ENCODE measurements at regions not wholly inside any gene's neighbourhood (a gene's known extent, or its start where the extent isn't known, plus 50 kb on each side); places are given as distances from the start of the nearest gene placed in this dataset.

DNA sequence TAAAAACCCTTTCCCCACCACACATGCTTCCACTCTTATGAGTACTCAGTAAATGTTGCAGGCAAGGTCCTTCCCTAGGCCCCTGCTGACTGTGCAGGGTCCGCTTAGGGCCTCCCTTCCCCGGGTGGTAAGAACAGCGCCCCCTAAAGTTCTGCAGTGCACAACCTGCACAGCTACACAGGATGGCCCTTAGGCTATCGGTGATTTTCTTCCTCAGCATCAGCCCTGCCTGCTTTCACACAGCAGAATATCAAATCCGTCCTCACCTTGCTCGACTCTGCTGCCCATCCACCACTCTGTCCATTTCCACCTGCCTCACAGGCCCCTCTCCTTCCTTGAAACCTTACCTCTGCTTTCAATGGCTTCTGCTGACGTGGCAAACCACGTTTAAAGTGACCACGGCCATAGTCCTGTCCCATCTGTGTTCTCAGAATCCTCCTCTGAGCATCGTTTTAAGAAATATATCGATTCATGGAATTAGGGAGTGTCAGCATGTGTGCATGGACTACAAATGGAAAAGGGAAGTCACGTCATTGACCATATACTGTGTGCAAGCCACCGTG lies 51.4 kb upstream of the TMEM132E start:
- DNase-seq (no peak), ATAC-seq (ENCODE audit: low read depth in 2 of 2) (no peak)
- H3K27me3 Mint-ChIP-seq, result peaks cover 38 to 63% (median 43%) of the 10 kb centered on the region in 3 donors
- no peaks in the 10 kb centered on the region for H3K4me1 Mint-ChIP-seq
- no peaks in the 10 kb centered on the region for H3K9me3 Mint-ChIP-seq
- H3K4me3 Mint-ChIP-seq, result no peak overlapping the region
- no peaks in the 10 kb centered on the region for H3K36me3 Mint-ChIP-seq
- no peak overlapping the region for H3K27ac Mint-ChIP-seq

GRCh38 chr17:34527136-34527907 lies 52.1 kb upstream of the TMEM132E start:
- Mint-ChIP-seq H3K4me1 (no peaks in the 10 kb centered on the region), H3K4me3 (no peak overlapping the region), H3K27me3 (peaks cover 32 to 57% (median 43%) of the 10 kb centered on the region in 3 donors), H3K27ac (no peak overlapping the region), H3K36me3 (no peaks in the 10 kb centered on the region), H3K9me3 (no peaks in the 10 kb centered on the region)
- DNase-seq, result no peak
- ATAC-seq (ENCODE audit: low read depth in 2 of 2), result no peak

DNA sequence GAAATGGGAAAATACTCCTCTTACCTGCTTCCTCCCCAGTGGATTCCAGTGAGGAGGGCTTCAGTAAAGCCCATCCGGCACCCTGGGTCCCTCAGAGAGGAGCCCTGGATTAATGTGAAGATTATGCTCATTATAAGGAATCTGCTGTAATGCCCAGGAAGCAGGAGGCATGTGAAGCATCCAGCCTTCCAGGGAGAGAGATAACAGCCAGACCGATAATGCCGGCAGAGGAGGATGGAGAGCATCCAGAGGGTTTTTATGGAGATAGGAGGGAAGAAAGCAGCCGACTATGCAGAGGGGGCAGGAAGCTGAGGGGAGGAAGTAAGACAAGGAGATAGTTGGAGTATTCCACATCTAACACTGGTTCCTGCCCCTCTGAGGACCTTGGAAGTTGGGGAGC lies 53.7 kb upstream of the TMEM132E start:
- Mint-ChIP-seq H3K27ac (no peak overlapping the region), H3K4me1 (no peaks in the 10 kb centered on the region), H3K9me3 (no peaks in the 10 kb centered on the region), H3K36me3 (no peaks in the 10 kb centered on the region), H3K4me3 (no peak overlapping the region), H3K27me3 (peaks cover 25 to 49% (median 35%) of the 10 kb centered on the region in 3 donors)
- no peak for ATAC-seq (ENCODE audit: low read depth in 2 of 2)
- no peak for DNase-seq

DNA sequence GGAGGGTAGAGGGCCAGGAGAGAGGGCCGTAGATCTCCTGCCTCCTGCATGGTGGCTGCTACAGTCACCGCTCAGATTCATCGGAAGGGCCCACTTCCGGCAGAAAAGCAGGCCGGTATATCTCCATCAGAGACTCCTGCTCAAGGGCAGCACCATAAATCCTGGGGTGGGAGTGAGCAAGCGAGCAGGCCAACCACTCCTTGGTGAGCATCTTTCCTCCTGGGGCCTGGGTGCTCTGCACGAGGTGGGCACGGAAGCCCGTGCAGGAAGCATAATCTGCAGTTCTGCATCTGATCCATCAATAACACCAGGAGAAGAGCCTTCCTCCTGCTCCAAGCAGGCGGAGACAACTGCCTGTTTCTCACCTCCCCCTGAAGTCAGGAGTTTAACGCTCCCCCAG lies 57.4 kb upstream of the TMEM132E start:
- H3K4me3 Mint-ChIP-seq, result no peak overlapping the region
- peaks cover 5 to 36% (median 17%) of the 10 kb centered on the region in 3 donors for H3K27me3 Mint-ChIP-seq
- H3K4me1 Mint-ChIP-seq, result no peaks in the 10 kb centered on the region
- no peaks in the 10 kb centered on the region for H3K9me3 Mint-ChIP-seq
- ATAC-seq (ENCODE audit: low read depth in 2 of 2), result no peak
- no peak overlapping the region for H3K27ac Mint-ChIP-seq
- no peak for DNase-seq
- no peaks in the 10 kb centered on the region for H3K36me3 Mint-ChIP-seq

GRCh38 chr17:34519282-34519681 lies 60.1 kb upstream of the TMEM132E start:
- Mint-ChIP-seq H3K9me3 (no peaks in the 10 kb centered on the region), H3K36me3 (no peaks in the 10 kb centered on the region), H3K4me1 (no peaks in the 10 kb centered on the region), H3K27ac (no peak overlapping the region), H3K27me3 (peaks cover 12 to 40% (median 30%) of the 10 kb centered on the region in 3 donors), H3K4me3 (no peak overlapping the region)
- ATAC-seq (ENCODE audit: low read depth in 2 of 2) (no peak), DNase-seq (no peak)

DNA sequence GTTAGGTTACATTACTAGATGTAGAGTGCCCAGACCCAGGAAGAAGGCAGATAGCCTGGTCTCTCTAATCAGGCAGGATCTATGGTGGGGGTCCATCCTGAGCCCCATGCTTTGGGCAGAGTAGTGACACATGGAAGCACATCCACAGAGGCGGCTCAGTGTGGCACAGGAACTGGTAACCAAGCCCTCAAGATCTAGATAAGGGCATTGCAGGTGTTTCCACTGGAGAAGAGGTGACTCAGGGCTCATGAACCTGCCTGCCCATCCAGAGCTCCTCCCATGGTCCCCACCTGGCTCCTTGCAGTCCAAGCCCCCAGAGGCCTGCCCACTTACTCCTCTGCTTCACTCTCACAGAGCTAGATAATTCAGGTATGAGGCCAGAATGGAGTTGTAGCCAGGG lies 62.0 kb upstream of the TMEM132E start:
- ATAC-seq (ENCODE audit: low read depth in 2 of 2), result no peak
- Mint-ChIP-seq H3K27me3 (peaks cover 12 to 45% (median 37%) of the 10 kb centered on the region in 3 donors), H3K9me3 (no peaks in the 10 kb centered on the region), H3K27ac (no peak overlapping the region), H3K4me3 (no peak overlapping the region), H3K4me1 (no peaks in the 10 kb centered on the region), H3K36me3 (no peaks in the 10 kb centered on the region)
- DNase-seq, result no peak

GRCh38 chr17:34511931-34512330 lies 67.5 kb upstream of the TMEM132E start:
- Mint-ChIP-seq H3K9me3 (peaks cover 0 to 4% (median 0%) of the 10 kb centered on the region in 7 donors), H3K4me3 (peak overlapping the region in 1 of 8 donors; percentile 17), H3K36me3 (no peaks in the 10 kb centered on the region), H3K4me1 (peaks cover 0 to 8% (median 0%) of the 10 kb centered on the region in 3 donors), H3K27ac (peak overlapping the region in 1 of 6 donors; percentile 6), H3K27me3 (peaks cover 22 to 78% (median 56%) of the 10 kb centered on the region in 3 donors)
- DNase-seq, result no peak
- ATAC-seq (ENCODE audit: low read depth in 2 of 2), result no peak

DNA sequence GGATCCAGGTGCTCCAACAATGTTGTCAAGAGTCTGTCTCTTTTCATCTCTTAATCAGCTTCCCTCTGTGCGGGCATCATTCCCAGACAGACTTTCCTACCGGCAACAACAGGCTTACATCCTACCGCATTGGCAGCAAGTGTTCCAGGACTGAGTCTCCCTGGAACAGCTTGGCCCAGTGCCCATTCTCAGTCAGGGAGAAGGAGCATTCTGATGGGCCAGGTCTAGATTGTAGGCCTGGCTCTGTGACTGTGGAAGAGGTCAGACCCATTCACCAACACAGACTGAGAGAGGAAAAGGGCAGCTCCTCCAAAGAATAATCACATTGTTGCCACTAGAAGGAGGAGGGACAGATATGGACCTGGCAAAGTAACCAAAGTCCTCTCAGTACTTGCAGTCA lies 68.1 kb upstream of the TMEM132E start:
- Mint-ChIP-seq H3K4me3 (no peak overlapping the region), H3K9me3 (peaks cover 0 to 4% (median 0%) of the 10 kb centered on the region in 7 donors), H3K36me3 (no peaks in the 10 kb centered on the region), H3K4me1 (peaks cover 0 to 8% (median 0%) of the 10 kb centered on the region in 3 donors), H3K27me3 (peaks cover 28 to 79% (median 63%) of the 10 kb centered on the region in 3 donors), H3K27ac (no peak overlapping the region)
- no peak for ATAC-seq (ENCODE audit: low read depth in 2 of 2)
- no peak for DNase-seq

DNA sequence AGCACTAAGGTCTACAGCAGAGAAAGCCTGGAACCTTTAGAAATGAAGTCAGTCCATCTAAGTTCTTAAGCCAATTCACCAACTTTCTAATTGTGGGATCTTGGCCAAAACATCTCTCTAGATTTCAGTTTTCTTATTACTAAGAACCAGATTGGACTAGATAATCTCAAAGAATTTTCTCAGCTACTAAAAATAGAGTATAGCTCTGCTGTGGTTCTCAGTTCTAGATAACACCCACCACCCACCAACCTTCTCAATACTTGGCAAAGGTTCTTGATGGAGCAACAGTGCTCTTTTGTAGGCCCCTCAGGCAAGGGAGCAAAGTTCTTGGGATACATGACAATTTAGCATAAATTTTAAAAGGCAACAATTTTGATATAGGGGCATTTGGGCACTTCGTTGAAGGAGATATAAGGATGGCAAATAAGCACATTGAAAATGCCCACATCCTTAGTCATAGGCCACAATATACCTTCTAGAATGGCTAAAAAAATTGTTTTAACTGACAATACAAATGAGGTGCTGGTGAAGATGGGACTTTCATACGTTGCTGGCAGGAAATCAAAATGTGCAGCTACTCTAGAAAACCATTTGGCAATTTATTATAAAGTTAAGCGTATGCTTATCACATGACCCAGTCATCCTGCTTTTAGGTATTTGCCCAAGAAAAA lies 74.4 kb upstream of the TMEM132E start:
- Mint-ChIP-seq H3K4me3 (no peak overlapping the region), H3K27ac (no peak overlapping the region), H3K9me3 (no peaks in the 10 kb centered on the region), H3K4me1 (no peaks in the 10 kb centered on the region), H3K27me3 (peaks cover 43 to 44% (median 43%) of the 10 kb centered on the region in 3 donors), H3K36me3 (no peaks in the 10 kb centered on the region)
- ATAC-seq (ENCODE audit: low read depth in 2 of 2), result no peak
- DNase-seq, result no peak

DNA sequence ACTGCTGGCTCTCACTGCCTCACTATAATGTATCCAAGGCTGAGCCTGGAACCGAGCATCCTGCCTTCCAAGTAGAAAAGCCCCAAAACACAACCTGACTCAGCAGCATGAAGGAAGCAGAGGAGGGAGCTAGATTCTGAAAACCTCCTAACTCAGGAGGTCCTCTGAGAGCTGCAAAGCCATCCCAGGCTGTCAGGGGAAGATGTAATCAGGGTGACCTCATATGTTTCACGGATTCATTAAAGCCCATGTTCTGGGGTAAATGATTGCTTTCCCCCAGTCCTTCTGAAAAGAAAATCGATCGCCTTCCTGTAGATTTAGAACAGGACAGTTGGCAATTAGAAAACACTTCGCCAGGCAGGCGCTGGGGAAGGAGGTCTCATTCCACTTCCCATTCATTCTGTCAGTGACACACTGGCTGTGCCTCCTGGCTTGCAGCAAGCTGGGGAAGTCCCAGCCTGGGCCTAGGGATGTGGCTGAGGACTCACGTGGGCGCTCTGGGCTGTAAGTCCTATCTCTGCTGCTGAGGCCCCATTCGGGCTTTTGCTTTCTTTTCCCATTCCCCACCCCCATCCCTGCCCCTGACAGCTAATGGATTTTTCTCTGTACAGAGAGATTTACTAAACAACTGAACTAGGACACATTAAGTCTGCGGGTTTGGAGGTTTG lies 75.7 kb upstream of the TMEM132E start:
- DNase-seq (no peak), ATAC-seq (ENCODE audit: low read depth in 2 of 2) (no peak)
- no peak overlapping the region for H3K27ac Mint-ChIP-seq
- no peaks in the 10 kb centered on the region for H3K9me3 Mint-ChIP-seq
- H3K27me3 Mint-ChIP-seq, result peaks cover 33 to 42% (median 34%) of the 10 kb centered on the region in 3 donors
- H3K4me1 Mint-ChIP-seq, result no peaks in the 10 kb centered on the region
- no peaks in the 10 kb centered on the region for H3K36me3 Mint-ChIP-seq
- H3K4me3 Mint-ChIP-seq, result no peak overlapping the region

DNA sequence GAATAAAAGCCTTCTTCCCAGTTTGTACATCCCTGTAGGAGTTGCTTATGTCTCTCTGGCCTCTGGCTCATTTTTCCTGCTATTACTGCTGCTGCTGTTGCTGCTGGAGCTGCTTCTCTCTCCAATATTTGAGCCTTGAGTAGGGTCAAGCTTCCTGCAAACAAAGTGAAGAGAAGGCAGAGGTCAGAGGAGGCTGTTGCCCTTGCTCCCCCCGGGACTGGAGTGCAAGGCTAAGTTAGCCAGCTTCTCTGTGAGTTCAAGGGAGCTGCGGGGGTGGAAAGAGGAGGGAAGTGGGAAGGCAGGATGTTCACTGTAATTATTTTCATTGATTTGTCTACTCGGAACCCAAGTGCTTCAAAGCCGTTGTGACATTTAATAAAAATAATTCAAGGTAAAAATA lies 77.0 kb upstream of the TMEM132E start:
- Mint-ChIP-seq H3K4me3 (no peak overlapping the region), H3K27ac (no peak overlapping the region), H3K27me3 (peaks cover 28 to 38% (median 29%) of the 10 kb centered on the region in 3 donors), H3K4me1 (no peaks in the 10 kb centered on the region), H3K36me3 (no peaks in the 10 kb centered on the region), H3K9me3 (no peaks in the 10 kb centered on the region)
- DNase-seq (no peak), ATAC-seq (ENCODE audit: low read depth in 2 of 2) (no peak)

DNA sequence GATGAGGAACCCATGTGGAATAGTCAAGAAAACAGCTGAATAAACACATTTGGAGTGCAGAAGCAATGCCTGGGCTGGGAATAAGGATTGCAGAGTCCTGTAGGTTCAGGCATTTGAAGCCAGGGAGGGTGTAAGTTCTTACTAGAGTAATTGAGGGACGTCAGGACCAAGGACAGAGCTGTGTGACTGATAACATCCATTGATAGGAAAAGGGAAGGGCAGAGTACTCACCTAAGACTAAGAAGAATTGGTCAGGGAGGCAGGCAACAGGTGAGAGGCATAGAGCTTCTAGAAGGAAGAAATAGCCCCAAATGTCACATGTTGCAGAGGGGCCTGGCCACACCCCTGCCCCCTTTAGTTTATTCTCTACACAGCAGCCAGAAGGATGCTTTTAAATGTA lies 79.8 kb upstream of the TMEM132E start:
- no peak for DNase-seq
- no peaks in the 10 kb centered on the region for H3K36me3 Mint-ChIP-seq
- H3K9me3 Mint-ChIP-seq, result no peaks in the 10 kb centered on the region
- H3K4me1 Mint-ChIP-seq, result no peaks in the 10 kb centered on the region
- no peak for ATAC-seq (ENCODE audit: low read depth in 2 of 2)
- H3K27me3 Mint-ChIP-seq, result peaks cover 11 to 17% (median 12%) of the 10 kb centered on the region in 3 donors
- no peak overlapping the region for H3K4me3 Mint-ChIP-seq
- H3K27ac Mint-ChIP-seq, result no peak overlapping the region

DNA sequence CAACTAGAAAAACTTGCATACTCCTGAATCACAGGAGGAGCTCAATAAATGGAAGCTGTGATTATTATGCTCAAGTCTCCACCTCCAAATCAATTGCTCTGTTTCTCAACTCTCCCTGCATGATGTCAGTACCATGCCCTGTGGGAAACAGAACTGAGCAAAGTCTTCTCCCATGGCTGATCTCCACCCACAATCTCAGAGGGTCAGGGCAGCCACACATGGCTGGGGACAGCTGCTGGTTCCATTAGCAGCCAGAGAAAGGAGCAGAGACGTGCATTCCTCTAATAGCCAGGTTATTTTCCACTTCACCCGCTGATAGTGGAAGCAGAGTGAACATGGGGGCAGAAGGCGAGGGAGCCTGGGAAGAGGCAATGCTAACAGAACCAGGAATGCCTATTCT lies 85.5 kb upstream of the TMEM132E start:
- Mint-ChIP-seq H3K36me3 (no peaks in the 10 kb centered on the region), H3K27me3 (peaks cover 23 to 50% (median 34%) of the 10 kb centered on the region in 3 donors), H3K4me1 (no peaks in the 10 kb centered on the region), H3K27ac (no peak overlapping the region), H3K9me3 (peaks cover 0 to 2% (median 0%) of the 10 kb centered on the region in 7 donors), H3K4me3 (no peak overlapping the region)
- ATAC-seq (ENCODE audit: low read depth in 2 of 2) (no peak), DNase-seq (no peak)
